Endothelial cell of umbilical vein (primary cell): ENCODE measurements at regions not wholly inside any gene's neighbourhood (a gene's known extent, or its start where the extent isn't known, plus 50 kb on each side); places are given as distances from the start of the nearest gene placed in this dataset.
A peak's percentile ranks its signal among the peaks of the same experiment; 100 is the strongest.

Experiments
- BruUV-seq: library from RNA; stranded (reverse); fragments of 400-500 nt; replicated peaks from 2 replicates; lab custom pipeline; 2021; lab: Mats Ljungman, UMichigan
- CTCF ChIA-PET: fragments of 300-600, 350-600 bp; sonication (Branson Sonifier 250); formaldehyde crosslinking; loops from one replicate; lab custom pipeline; 2021; ENCODE audit warnings: antibody characterized with exemption, inconsistent platforms; lab: Charles Lee
- POLR2A ChIA-PET: fragments of 300-600, 350-600 bp; sonication (Branson Sonifier 250); formaldehyde crosslinking; loops from one replicate; lab custom pipeline; 2021; ENCODE audit warnings: antibody characterized with exemption, inconsistent platforms; lab: Charles Lee
- DNase-seq: peaks from one replicate; pipeline ENCODE4 v3.0.0-alpha.2; 2011; ENCODE audit warnings: low read depth, low spot score
- FAIRE-seq: peaks from 2 replicates; lab custom pipeline; 2011; peaks lifted over from hg19 to GRCh38; lab: Jason Lieb, UNC
- H2AFZ ChIP-seq: 2 replicates; pipeline ENCODE4 v1.6.0; 2012; ENCODE audit warnings: low read depth, low read length, control low read depth, inconsistent platforms
- H3K27ac ChIP-seq: 2 replicates; pipeline ENCODE4 v1.5.1; 2011; ENCODE audit warnings: low read depth, mild to moderate bottlenecking, control low read depth, low read length, moderate library complexity; ENCODE audit not compliant: insufficient read depth
- H3K27me3 ChIP-seq, 2 experiments: 2 replicates each; pipeline versions ENCODE4 v1.6.0 to v1.6.1; 2011; ENCODE audit warnings: low read length in 2 of 2, mixed read lengths in 1 of 2; ENCODE audit not compliant: control insufficient read depth in 2 of 2, insufficient read depth in 2 of 2
- H3K36me3 ChIP-seq, 2 experiments: 2 replicates in 1 of 2; 3 replicates in 1 of 2; pipeline ENCODE4 v1.5.1; 2011; ENCODE audit warnings: low read length in 2 of 2, mild to moderate bottlenecking in 1 of 2, moderate library complexity in 1 of 2; ENCODE audit not compliant: control insufficient read depth in 2 of 2, insufficient read depth in 2 of 2; ENCODE audit errors: extremely low read depth in 1 of 2
- H3K4me1 ChIP-seq: 3 replicates; pipeline ENCODE4 v1.5.1; 2011; ENCODE audit warnings: mild to moderate bottlenecking, low read length; ENCODE audit not compliant: control insufficient read depth, insufficient read depth; ENCODE audit errors: extremely low read depth
- H3K4me2 ChIP-seq: 2 replicates; pipeline ENCODE4 v1.6.1; 2011; ENCODE audit warnings: low read length, control low read depth, mixed read lengths; ENCODE audit not compliant: insufficient read depth
- H3K4me3 ChIP-seq, 3 experiments: fragments of 200-600 bp in 1 of 3; sonication (generic), shearing (Covaris generic) in 1 of 3; replicated peaks in 1 of 3; 2 replicates each; pipeline ENCODE4 v1.5.1; 2011 to 2016; ENCODE audit warnings: control low read depth in 3 of 3, low read length in 3 of 3, mild to moderate bottlenecking in 2 of 3, inconsistent platforms in 1 of 3, low read depth in 1 of 3, moderate library complexity in 1 of 3; ENCODE audit not compliant: insufficient read depth in 1 of 3
- H3K79me2 ChIP-seq: 2 replicates; pipeline ENCODE4 v1.6.0; 2012; ENCODE audit warnings: low read length, inconsistent platforms; ENCODE audit not compliant: control insufficient read depth, insufficient read depth
- H3K9ac ChIP-seq: replicated peaks from 2 replicates; pipeline ENCODE3; 2011; ENCODE audit warnings: low read length, control low read depth; ENCODE audit not compliant: insufficient read depth; ENCODE audit errors: extremely low read depth
- H3K9me1 ChIP-seq: replicated peaks from 3 replicates; pipeline ENCODE4 v1.6.0; 2011; ENCODE audit warnings: mild to moderate bottlenecking, low read length; ENCODE audit not compliant: control insufficient read depth, insufficient read depth; ENCODE audit errors: extremely low read depth
- H3K9me3 ChIP-seq: replicated peaks from 2 replicates; pipeline ENCODE4 v1.5.1; 2012; ENCODE audit warnings: low read length, inconsistent platforms; ENCODE audit not compliant: control insufficient read depth, insufficient read depth
- H4K20me1 ChIP-seq: replicated peaks from 2 replicates; pipeline ENCODE3; 2011; ENCODE audit warnings: mild to moderate bottlenecking, low read length; ENCODE audit not compliant: control insufficient read depth, insufficient read depth; ENCODE audit errors: extremely low read depth
- EZH2 ChIP-seq: IDR thresholded peaks from 2 replicates; pipeline ENCODE4 v1.6.1; 2012; ENCODE audit warnings: borderline replicate concordance, low read depth, mild to moderate bottlenecking, moderate library complexity, low read length, inconsistent platforms; ENCODE audit not compliant: severe bottlenecking
- FOS ChIP-seq: IDR thresholded peaks from 2 replicates; pipeline ENCODE4 v1.6.1; 2011; ENCODE audit warnings: mild to moderate bottlenecking, low read length, moderate library complexity, borderline replicate concordance; ENCODE audit not compliant: insufficient read depth
- GATA2 ChIP-seq: IDR thresholded peaks from 2 replicates; pipeline ENCODE4 v1.7.0; 2011; ENCODE audit warnings: low read depth, mild to moderate bottlenecking, moderate library complexity, mixed read lengths, low read length; ENCODE audit not compliant: insufficient read length, insufficient read depth
- JUN ChIP-seq: IDR thresholded peaks from 2 replicates; pipeline ENCODE4 v1.6.1; 2011; ENCODE audit warnings: borderline replicate concordance, low read depth; ENCODE audit not compliant: insufficient read length, insufficient read depth
- MYC ChIP-seq: IDR thresholded peaks from one replicate; pipeline ENCODE4 v1.6.1; 2011; ENCODE audit warnings: mild to moderate bottlenecking, low read depth, low read length
- POLR2A ChIP-seq: IDR thresholded peaks from 2 replicates; pipeline ENCODE4 v1.6.1; 2012; ENCODE audit warnings: low read depth, mild to moderate bottlenecking, control low read depth, low read length
- dilution Hi-C: fragments of 300-500 bp; cut with MboI; formaldehyde crosslinking; loops from one replicate; pipeline ENCODE4 v1.15.0; 2019; ENCODE audit warnings: low sequenced_read_pairs; ENCODE audit not compliant: extremely low pct_ligation_motif_present
- intact Hi-C: fragments of 100-400 bp; cut with micrococcal nuclease; formaldehyde crosslinking; loops from one replicate; pipeline ENCODE4 v1.10.0; 2022
- TF ChIP-seq, protein P1 (sequence below), 2 donors: IDR thresholded peaks; 1 replicate in 1 of 2; 2 replicates in 1 of 2; pipeline ENCODE4 v1.5.1; 2011; ENCODE audit warnings: low read length in 2 of 2, mild to moderate bottlenecking in 2 of 2, moderate library complexity in 2 of 2, control low read depth in 1 of 2, inconsistent platforms in 1 of 2, low read depth in 1 of 2; ENCODE audit not compliant: insufficient read depth in 1 of 2; ENCODE audit errors: extremely low read depth in 1 of 2
- TF ChIP-seq, protein P2 (sequence below): IDR thresholded peaks from 2 replicates; pipeline ENCODE4 v1.6.1; 2011; ENCODE audit not compliant: insufficient read depth, insufficient read length

DNA sequence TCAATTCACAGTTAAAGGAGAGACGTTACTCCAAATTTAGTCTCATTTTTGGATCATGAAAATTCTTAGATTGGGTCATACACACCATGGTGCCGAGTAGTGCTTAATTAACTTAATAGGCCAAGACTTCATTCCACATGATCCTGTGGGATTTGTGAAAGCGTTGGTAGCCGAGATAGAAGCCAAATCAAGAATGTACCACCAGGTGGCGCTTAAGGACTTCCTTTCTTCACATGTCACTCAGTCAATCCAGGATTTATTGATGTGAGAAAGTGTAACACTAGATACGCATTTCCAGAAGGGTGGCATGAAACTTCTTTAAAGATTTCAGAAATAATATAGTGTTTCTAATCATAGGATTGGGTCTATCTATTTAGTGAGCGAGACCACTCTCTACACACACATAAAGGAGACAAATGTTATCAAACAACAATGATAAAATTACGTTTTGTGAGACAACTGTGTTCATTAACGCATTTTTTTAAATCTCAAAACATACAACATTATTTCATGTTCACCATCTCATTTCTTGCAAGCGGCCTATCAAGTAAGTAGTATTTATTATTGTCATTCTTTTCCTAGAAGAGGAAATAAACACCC, 436.1 kb downstream of the CHL1 start:
- Histone ChIP-seq H3K4me1 (no peaks in the 10 kb centered on the region), H3K27ac (no peak overlapping the region), H4K20me1 (no peaks in the 10 kb centered on the region), H3K9ac (no peak overlapping the region), H3K9me1 (no peaks in the 10 kb centered on the region), H2AFZ (no peak overlapping the region), H3K4me3 (no peak overlapping the region), H3K9me3 (no peaks in the 10 kb centered on the region), H3K36me3 (no peaks in the 10 kb centered on the region), H3K27me3 (no peaks in the 10 kb centered on the region), H3K79me2 (no peaks in the 10 kb centered on the region), H3K4me2 (no peak overlapping the region)
- dilution Hi-C loops (no loop called here), intact Hi-C loops (loop anchor here (5.0 kb wide), 1 partner anchor 1525 kb away; no protein-coding TSS in a partner anchor)
- FAIRE-seq (peak; percentile 68), DNase-seq (peak; percentile 26)
- no TSS peak for BruUV-seq
- ChIA-PET POLR2A (no interaction called here), CTCF (no interaction called here)
- TF ChIP-seq FOS (no peak), EZH2 (no peak), MYC (no peak), JUN (no peak), GATA2 (no peak), POLR2A (no peak)
- TF ChIP-seq, protein P1, sequence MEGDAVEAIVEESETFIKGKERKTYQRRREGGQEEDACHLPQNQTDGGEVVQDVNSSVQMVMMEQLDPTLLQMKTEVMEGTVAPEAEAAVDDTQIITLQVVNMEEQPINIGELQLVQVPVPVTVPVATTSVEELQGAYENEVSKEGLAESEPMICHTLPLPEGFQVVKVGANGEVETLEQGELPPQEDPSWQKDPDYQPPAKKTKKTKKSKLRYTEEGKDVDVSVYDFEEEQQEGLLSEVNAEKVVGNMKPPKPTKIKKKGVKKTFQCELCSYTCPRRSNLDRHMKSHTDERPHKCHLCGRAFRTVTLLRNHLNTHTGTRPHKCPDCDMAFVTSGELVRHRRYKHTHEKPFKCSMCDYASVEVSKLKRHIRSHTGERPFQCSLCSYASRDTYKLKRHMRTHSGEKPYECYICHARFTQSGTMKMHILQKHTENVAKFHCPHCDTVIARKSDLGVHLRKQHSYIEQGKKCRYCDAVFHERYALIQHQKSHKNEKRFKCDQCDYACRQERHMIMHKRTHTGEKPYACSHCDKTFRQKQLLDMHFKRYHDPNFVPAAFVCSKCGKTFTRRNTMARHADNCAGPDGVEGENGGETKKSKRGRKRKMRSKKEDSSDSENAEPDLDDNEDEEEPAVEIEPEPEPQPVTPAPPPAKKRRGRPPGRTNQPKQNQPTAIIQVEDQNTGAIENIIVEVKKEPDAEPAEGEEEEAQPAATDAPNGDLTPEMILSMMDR (IDR thresholded peaks at IDR 0.05; ENCODE audit: extremely low read depth in 1 of 2, insufficient read depth in 1 of 2, low read depth in 1 of 2, low read length in 2 of 2): peak; percentile 38 to 54
- TF ChIP-seq, protein P2, sequence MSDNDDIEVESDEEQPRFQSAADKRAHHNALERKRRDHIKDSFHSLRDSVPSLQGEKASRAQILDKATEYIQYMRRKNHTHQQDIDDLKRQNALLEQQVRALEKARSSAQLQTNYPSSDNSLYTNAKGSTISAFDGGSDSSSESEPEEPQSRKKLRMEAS: no peak
